GM12878 (cell line): ENCODE measurements at regions not wholly inside any gene's neighbourhood (a gene's known extent, or its start where the extent isn't known, plus 50 kb on each side); places are given as distances from the start of the nearest gene placed in this dataset.

Experiments
- ATAC-seq: fragments of 200-7000 bp; cut with Tn5 transposase; 3 replicates; pipeline ENCODE4 v1.9.1; 2020; ENCODE audit warnings: mild to moderate bottlenecking, moderate library complexity
- BruUV-seq: library from RNA; stranded (reverse); fragments of 400-500 nt; replicated peaks from 2 replicates; lab custom pipeline; 2021; lab: Mats Ljungman, UMichigan
- CTCF ChIA-PET: fragments of 300-600 bp; sonication (Branson Sonifier 250); formaldehyde crosslinking; extraction: SDS; loops from one replicate; lab custom pipeline; 2021; ENCODE audit warnings: inconsistent platforms; lab: Yijun Ruan, JAX
- POLR2A ChIA-PET: fragments of 350-600 bp; formaldehyde crosslinking; extraction: SDS; loops from one replicate; lab custom pipeline; 2021; ENCODE audit warnings: inconsistent platforms; lab: Charles Lee
- RAD21 ChIA-PET: fragments of 300-600 bp; sonication (Branson Sonifier 250); formaldehyde crosslinking; loops from one replicate; lab custom pipeline; 2023; ENCODE audit warnings: antibody characterized with exemption; ENCODE audit not compliant: unreplicated experiment; lab: Charles Lee
- SMC1A ChIA-PET: fragments of 300-600 bp; sonication (Branson Sonifier 250); formaldehyde crosslinking; loops from one replicate; lab custom pipeline; 2023; ENCODE audit not compliant: unreplicated experiment, uncharacterized antibody; lab: Charles Lee
- DNase-seq: peaks from one replicate; pipeline ENCODE4 v3.0.0-alpha.2; 2011; ENCODE audit warnings: low read depth, low spot score
- FAIRE-seq: peaks from 3 replicates; lab custom pipeline; 2011; peaks lifted over from hg19 to GRCh38; lab: Jason Lieb, UNC
- H2AFZ ChIP-seq: 2 replicates; pipeline ENCODE4 v1.6.0; 2011; ENCODE audit warnings: low read depth, low read length, control low read depth; ENCODE audit not compliant: control insufficient read depth
- H3K27ac ChIP-seq: 2 replicates; pipeline ENCODE4 v1.5.1; 2011; ENCODE audit warnings: control low read depth; ENCODE audit not compliant: control insufficient read depth, insufficient read depth
- H3K27me3 ChIP-seq, 2 experiments: replicated peaks in 1 of 2; 2 replicates each; pipeline versions ENCODE4 v1.6.0 to v1.6.1; 2011; ENCODE audit warnings: low read length in 1 of 2; ENCODE audit not compliant: control insufficient read depth in 2 of 2, insufficient read depth in 2 of 2
- H3K36me3 ChIP-seq, 2 experiments: 2 replicates each; pipeline ENCODE4 v1.5.1; 2011; ENCODE audit warnings: low read length in 1 of 2; ENCODE audit not compliant: control insufficient read depth in 2 of 2, insufficient read depth in 2 of 2
- H3K4me1 ChIP-seq: 2 replicates; pipeline ENCODE4 v1.6.1; 2011; ENCODE audit warnings: mild to moderate bottlenecking, low read length, moderate library complexity, mixed read lengths; ENCODE audit not compliant: control insufficient read depth, insufficient read depth
- H3K4me2 ChIP-seq: 2 replicates; pipeline ENCODE4 v1.6.0; 2011; ENCODE audit warnings: control low read depth; ENCODE audit not compliant: control insufficient read depth, insufficient read depth
- H3K4me3 ChIP-seq: fragments of 200-600 bp; sonication (generic); 2 replicates; pipeline ENCODE4 v1.5.1; 2016
- H3K79me2 ChIP-seq: 2 replicates; pipeline ENCODE4 v1.6.0; 2011; ENCODE audit warnings: low read length; ENCODE audit not compliant: control insufficient read depth, insufficient read depth
- H3K9ac ChIP-seq: 2 replicates; pipeline ENCODE4 v1.8.0; 2011; ENCODE audit warnings: low read length, control low read depth, mixed read lengths; ENCODE audit not compliant: control insufficient read depth, insufficient read depth
- H3K9me3 ChIP-seq: replicated peaks from 3 replicates; pipeline ENCODE4 v1.5.1; 2011; ENCODE audit warnings: mild to moderate bottlenecking, low read length; ENCODE audit not compliant: control insufficient read depth, insufficient read depth
- H4K20me1 ChIP-seq: 2 replicates; pipeline ENCODE4 v1.6.0; 2011; ENCODE audit not compliant: control insufficient read depth, insufficient read depth
- CEBPB ChIP-seq, 2 experiments: fragments of 150-350 bp in 1 of 2; IDR thresholded peaks; 2 replicates each; pipeline ENCODE4 v1.6.1; 2012 to 2014; ENCODE audit warnings: low read depth in 2 of 2, low read length in 2 of 2, borderline replicate concordance in 1 of 2, inconsistent platforms in 1 of 2
- CHD2 ChIP-seq: IDR thresholded peaks from 2 replicates; pipeline ENCODE4 v1.6.1; 2011; ENCODE audit warnings: low read depth, low read length, improper control_type of control experiment, borderline replicate concordance
- EED ChIP-seq: sonication (generic); IDR thresholded peaks from 2 replicates; pipeline ENCODE4 v1.6.1; 2016; ENCODE audit warnings: antibody characterized with exemption, low read depth
- FOXK2 ChIP-seq: fragments of 450-650 bp; IDR thresholded peaks from 2 replicates; pipeline ENCODE4 v1.6.1; 2017; ENCODE audit warnings: mild to moderate bottlenecking, moderate library complexity
- HDAC6 ChIP-seq: fragments of 200-600 bp; sonication (generic); IDR thresholded peaks from one replicate; pipeline ENCODE4 v1.8.0; 2017; ENCODE audit warnings: antibody characterized with exemption; ENCODE audit not compliant: unreplicated experiment
- IRF4 ChIP-seq: IDR thresholded peaks from 2 replicates; pipeline ENCODE4 v1.6.1; 2011; ENCODE audit warnings: low read depth, low read length
- JUNB ChIP-seq: IDR thresholded peaks from 2 replicates; pipeline ENCODE4 v1.6.1; 2016; ENCODE audit warnings: antibody characterized with exemption, mild to moderate bottlenecking
- MTA3 ChIP-seq: IDR thresholded peaks from 2 replicates; pipeline ENCODE4 v1.6.1; 2012; ENCODE audit warnings: low read length, inconsistent platforms, borderline replicate concordance
- PAX5 ChIP-seq: IDR thresholded peaks from 2 replicates; pipeline ENCODE4 v1.6.1; 2011; ENCODE audit warnings: low read depth, low read length, borderline replicate concordance
- RAD51 ChIP-seq: fragments of 450-650 bp; IDR thresholded peaks from 2 replicates; pipeline ENCODE4 v1.6.1; 2016; ENCODE audit warnings: moderate library complexity, mild to moderate bottlenecking, inconsistent platforms
- SMC3 ChIP-seq: IDR thresholded peaks from 2 replicates; pipeline ENCODE4 v1.6.1; 2011; ENCODE audit warnings: low read length, improper control_type of control experiment, borderline replicate concordance
- SPI1 ChIP-seq: IDR thresholded peaks from 2 replicates; pipeline ENCODE4 v1.6.1; 2011; ENCODE audit warnings: low read depth, mild to moderate bottlenecking, low read length, moderate library complexity, borderline replicate concordance; ENCODE audit not compliant: insufficient read depth
- TCF7 ChIP-seq: IDR thresholded peaks from 2 replicates; pipeline ENCODE4 v1.6.1; 2014; ENCODE audit warnings: antibody characterized with exemption, borderline replicate concordance
- WGBS: methylation state at CpG from one replicate; pipeline ENCODE4 v1.1.6; 2016; ENCODE audit warnings: low lambda C conversion rate; ENCODE audit not compliant: insufficient replicate concordance, insufficient coverage; ENCODE audit errors: missing lambda C conversion rate; 5-methylcytosine and 5-hydroxymethylcytosine counted together
- in situ Hi-C: fragments of 300-500 bp; cut with MboI; formaldehyde crosslinking; loops from 9 replicates; pipeline ENCODE4 v1.14.3; 2018; ENCODE audit warnings: mixed read lengths
- intact Hi-C: fragments of 100-400 bp; cut with micrococcal nuclease; formaldehyde crosslinking; loops from one replicate; pipeline ENCODE4 v1.14.2; 2022; ENCODE audit not compliant: unreplicated experiment
- TF ChIP-seq, protein P1 (sequence below): fragments of 450-650 bp; formaldehyde crosslinking; IDR thresholded peaks from 2 replicates; pipeline ENCODE4 v1.4.0; 2020; ENCODE audit warnings: mild to moderate bottlenecking, moderate library complexity
- TF ChIP-seq, protein P2 (sequence below): IDR thresholded peaks from 2 replicates; pipeline ENCODE4 v1.6.1; 2011; ENCODE audit warnings: low read depth, low read length, improper control_type of control experiment, borderline replicate concordance
- TF ChIP-seq, protein P3 (sequence below): fragments of 450-650 bp; IDR thresholded peaks from 2 replicates; pipeline ENCODE4 v1.6.1; 2018; ENCODE audit warnings: mild to moderate bottlenecking, low read depth, moderate library complexity; ENCODE audit not compliant: partially characterized antibody
- TF ChIP-seq, protein P4 (sequence below): IDR thresholded peaks from 2 replicates; pipeline ENCODE4 v1.6.1; 2011; ENCODE audit warnings: low read depth, mild to moderate bottlenecking, low read length, moderate library complexity, borderline replicate concordance; ENCODE audit errors: extremely low read depth

DNA sequence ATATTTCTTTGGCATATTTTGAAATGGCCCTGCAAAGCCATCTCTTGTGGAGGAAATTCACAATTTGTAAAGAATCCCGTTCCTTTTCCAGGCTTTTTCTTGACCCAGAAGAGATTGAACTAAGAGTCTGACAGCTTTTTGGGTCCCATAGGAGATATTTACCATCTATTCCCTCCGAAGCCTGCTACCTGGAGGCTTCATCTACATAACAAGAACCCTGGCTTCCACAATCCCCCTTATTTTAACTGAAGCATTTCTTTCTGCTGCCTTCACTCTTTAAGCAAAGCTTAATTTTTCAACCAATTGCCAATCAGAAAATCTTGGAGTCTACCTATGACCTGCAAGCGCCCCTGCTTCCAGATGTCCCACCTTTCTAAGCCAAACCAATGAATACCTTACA is 248.1 kb upstream of the GADL1 start:
- Histone ChIP-seq H4K20me1 (no peaks in the 10 kb centered on the region), H3K9ac (no peak overlapping the region), H3K27ac (no peak overlapping the region), H2AFZ (no peak overlapping the region), H3K9me3 (peaks cover 2% of the 10 kb centered on the region; the same call in 1 of the 3 replicates), H3K27me3 (no peaks in the 10 kb centered on the region), H3K36me3 (no peaks in the 10 kb centered on the region), H3K4me2 (no peak overlapping the region), H3K4me1 (no peaks in the 10 kb centered on the region), H3K4me3 (no peak overlapping the region), H3K79me2 (no peaks in the 10 kb centered on the region)
- 32% methylated on average over 3 of the region's 3 CpGs for WGBS
- ChIA-PET RAD21 (no interaction called here), CTCF (no interaction called here), POLR2A (no interaction called here), SMC1A (interaction anchor here (0.8 to 1.7 kb wide), 5 partner anchors 8 to 322 kb away, joined by 3 to 4 read pairs (median 3); no protein-coding TSS in a partner anchor)
- intact Hi-C loops, result no loop called here
- BruUV-seq, result no TSS peak
- in situ Hi-C loops, result no loop called here
- FAIRE-seq, result no peak
- DNase-seq, result no peak
- TF ChIP-seq FOXK2, result no peak
- TF ChIP-seq, protein P1, sequence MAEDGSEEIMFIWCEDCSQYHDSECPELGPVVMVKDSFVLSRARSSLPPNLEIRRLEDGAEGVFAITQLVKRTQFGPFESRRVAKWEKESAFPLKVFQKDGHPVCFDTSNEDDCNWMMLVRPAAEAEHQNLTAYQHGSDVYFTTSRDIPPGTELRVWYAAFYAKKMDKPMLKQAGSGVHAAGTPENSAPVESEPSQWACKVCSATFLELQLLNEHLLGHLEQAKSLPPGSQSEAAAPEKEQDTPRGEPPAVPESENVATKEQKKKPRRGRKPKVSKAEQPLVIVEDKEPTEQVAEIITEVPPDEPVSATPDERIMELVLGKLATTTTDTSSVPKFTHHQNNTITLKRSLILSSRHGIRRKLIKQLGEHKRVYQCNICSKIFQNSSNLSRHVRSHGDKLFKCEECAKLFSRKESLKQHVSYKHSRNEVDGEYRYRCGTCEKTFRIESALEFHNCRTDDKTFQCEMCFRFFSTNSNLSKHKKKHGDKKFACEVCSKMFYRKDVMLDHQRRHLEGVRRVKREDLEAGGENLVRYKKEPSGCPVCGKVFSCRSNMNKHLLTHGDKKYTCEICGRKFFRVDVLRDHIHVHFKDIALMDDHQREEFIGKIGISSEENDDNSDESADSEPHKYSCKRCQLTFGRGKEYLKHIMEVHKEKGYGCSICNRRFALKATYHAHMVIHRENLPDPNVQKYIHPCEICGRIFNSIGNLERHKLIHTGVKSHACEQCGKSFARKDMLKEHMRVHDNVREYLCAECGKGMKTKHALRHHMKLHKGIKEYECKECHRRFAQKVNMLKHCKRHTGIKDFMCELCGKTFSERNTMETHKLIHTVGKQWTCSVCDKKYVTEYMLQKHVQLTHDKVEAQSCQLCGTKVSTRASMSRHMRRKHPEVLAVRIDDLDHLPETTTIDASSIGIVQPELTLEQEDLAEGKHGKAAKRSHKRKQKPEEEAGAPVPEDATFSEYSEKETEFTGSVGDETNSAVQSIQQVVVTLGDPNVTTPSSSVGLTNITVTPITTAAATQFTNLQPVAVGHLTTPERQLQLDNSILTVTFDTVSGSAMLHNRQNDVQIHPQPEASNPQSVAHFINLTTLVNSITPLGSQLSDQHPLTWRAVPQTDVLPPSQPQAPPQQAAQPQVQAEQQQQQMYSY (CRISPR knock-in tag), result no peak
- TF ChIP-seq EED, result no peak
- TF ChIP-seq IRF4, result no peak
- TF ChIP-seq, protein P2, sequence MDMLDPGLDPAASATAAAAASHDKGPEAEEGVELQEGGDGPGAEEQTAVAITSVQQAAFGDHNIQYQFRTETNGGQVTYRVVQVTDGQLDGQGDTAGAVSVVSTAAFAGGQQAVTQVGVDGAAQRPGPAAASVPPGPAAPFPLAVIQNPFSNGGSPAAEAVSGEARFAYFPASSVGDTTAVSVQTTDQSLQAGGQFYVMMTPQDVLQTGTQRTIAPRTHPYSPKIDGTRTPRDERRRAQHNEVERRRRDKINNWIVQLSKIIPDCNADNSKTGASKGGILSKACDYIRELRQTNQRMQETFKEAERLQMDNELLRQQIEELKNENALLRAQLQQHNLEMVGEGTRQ, result no peak
- TF ChIP-seq PAX5, result no peak
- TF ChIP-seq, protein P3, sequence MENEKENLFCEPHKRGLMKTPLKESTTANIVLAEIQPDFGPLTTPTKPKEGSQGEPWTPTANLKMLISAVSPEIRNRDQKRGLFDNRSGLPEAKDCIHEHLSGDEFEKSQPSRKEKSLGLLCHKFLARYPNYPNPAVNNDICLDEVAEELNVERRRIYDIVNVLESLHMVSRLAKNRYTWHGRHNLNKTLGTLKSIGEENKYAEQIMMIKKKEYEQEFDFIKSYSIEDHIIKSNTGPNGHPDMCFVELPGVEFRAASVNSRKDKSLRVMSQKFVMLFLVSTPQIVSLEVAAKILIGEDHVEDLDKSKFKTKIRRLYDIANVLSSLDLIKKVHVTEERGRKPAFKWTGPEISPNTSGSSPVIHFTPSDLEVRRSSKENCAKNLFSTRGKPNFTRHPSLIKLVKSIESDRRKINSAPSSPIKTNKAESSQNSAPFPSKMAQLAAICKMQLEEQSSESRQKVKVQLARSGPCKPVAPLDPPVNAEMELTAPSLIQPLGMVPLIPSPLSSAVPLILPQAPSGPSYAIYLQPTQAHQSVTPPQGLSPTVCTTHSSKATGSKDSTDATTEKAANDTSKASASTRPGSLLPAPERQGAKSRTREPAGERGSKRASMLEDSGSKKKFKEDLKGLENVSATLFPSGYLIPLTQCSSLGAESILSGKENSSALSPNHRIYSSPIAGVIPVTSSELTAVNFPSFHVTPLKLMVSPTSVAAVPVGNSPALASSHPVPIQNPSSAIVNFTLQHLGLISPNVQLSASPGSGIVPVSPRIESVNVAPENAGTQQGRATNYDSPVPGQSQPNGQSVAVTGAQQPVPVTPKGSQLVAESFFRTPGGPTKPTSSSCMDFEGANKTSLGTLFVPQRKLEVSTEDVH, result no peak
- TF ChIP-seq RAD51, result no peak
- no peak for TF ChIP-seq HDAC6
- TF ChIP-seq CHD2, result no peak
- TF ChIP-seq MTA3, result no peak
- no peak for TF ChIP-seq CEBPB (IDR thresholded peaks at IDR 0.05; ENCODE audit: borderline replicate concordance in 1 of 2, low read depth in 2 of 2, low read length in 2 of 2)
- TF ChIP-seq SPI1, result no peak
- no peak for TF ChIP-seq SMC3
- TF ChIP-seq JUNB, result no peak
- TF ChIP-seq, protein P4, sequence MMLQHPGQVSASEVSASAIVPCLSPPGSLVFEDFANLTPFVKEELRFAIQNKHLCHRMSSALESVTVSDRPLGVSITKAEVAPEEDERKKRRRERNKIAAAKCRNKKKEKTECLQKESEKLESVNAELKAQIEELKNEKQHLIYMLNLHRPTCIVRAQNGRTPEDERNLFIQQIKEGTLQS, result no peak
- TF ChIP-seq TCF7, result no peak
- no peak for ATAC-seq
